ENCODE measurements at regions not wholly inside any gene's neighbourhood (a gene's known extent, or its start where the extent isn't known, plus 50 kb on each side); places are given as distances from the start of the nearest gene placed in this dataset.

DNA sequence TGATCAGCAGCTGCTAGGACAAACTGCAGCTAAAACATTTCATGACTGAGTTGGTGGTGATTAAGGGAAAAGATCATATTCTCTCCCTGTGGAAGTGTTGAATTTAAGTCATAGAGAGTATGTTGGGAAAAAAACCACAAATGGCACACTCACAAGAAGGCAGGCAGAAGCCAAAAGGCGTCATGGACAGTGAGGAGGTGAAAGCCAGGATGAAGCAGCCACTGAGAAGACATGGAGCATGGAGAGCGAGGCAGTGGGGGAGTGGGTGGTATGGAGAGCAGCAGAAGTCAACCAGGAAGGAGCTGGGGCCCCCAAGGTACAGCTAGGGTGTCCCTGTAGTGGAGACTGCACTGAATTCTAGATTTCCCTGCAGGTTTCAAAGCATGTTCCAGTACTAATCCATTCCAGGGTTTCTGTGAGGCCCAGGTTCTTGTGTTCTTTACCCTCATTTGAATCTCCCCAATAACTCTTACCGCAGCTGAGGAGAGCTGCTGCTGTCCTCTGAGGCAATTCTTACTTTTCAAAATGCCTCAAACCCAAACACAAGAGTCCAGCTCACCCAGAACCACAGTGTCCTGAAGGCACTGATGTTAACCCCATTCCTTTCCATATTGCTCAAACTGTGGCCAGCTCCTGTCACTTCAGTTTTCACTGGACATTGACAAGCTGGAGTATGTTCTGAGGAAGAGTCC lies 191.8 kb upstream of the E2F8 start:
- TF ChIP-seq, protein P1, sequence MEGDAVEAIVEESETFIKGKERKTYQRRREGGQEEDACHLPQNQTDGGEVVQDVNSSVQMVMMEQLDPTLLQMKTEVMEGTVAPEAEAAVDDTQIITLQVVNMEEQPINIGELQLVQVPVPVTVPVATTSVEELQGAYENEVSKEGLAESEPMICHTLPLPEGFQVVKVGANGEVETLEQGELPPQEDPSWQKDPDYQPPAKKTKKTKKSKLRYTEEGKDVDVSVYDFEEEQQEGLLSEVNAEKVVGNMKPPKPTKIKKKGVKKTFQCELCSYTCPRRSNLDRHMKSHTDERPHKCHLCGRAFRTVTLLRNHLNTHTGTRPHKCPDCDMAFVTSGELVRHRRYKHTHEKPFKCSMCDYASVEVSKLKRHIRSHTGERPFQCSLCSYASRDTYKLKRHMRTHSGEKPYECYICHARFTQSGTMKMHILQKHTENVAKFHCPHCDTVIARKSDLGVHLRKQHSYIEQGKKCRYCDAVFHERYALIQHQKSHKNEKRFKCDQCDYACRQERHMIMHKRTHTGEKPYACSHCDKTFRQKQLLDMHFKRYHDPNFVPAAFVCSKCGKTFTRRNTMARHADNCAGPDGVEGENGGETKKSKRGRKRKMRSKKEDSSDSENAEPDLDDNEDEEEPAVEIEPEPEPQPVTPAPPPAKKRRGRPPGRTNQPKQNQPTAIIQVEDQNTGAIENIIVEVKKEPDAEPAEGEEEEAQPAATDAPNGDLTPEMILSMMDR (IDR thresholded peaks at IDR 0.05; ENCODE audit: low read depth, low read length, poor library complexity, severe bottlenecking): no peak
- no peak for TF ChIP-seq EZH2phosphoT487 (IDR thresholded peaks at IDR 0.05; ENCODE audit: borderline replicate concordance, low read length)
